CD4-positive, alpha-beta memory T cell (primary cell): ENCODE measurements at regions not wholly inside any gene's neighbourhood (a gene's known extent, or its start where the extent isn't known, plus 50 kb on each side); places are given as distances from the start of the nearest gene placed in this dataset.

ENCODE experiments used
- CTCF ChIA-PET: fragments of 350-600 bp; sonication (Branson Sonifier 250); formaldehyde crosslinking; loops from one replicate; lab custom pipeline; 2021; ENCODE audit warnings: inconsistent platforms; ENCODE audit not compliant: partially characterized antibody; lab: Charles Lee
- POLR2A ChIA-PET: fragments of 350-600 bp; sonication (Branson Sonifier 250); formaldehyde crosslinking; loops from one replicate; lab custom pipeline; 2021; ENCODE audit not compliant: partially characterized antibody; lab: Charles Lee
- DNase-seq, 5 donors: peaks; one replicate each; pipeline versions ENCODE4 v3.0.0 to v3.0.0-alpha.2; 2020 to 2022; ENCODE audit warnings: mixed read lengths in 1 of 5
- H3K27ac ChIP-seq: one replicate; pipeline ENCODE4 v1.7.0; 2013; ENCODE audit warnings: low read depth, low read length
- H3K27me3 ChIP-seq: 2 replicates; pipeline ENCODE4 v1.7.0; 2013; ENCODE audit warnings: mild to moderate bottlenecking, low read length, moderate library complexity; ENCODE audit not compliant: insufficient read depth
- H3K36me3 ChIP-seq: 2 replicates; pipeline ENCODE4 v1.7.0; 2013; ENCODE audit warnings: mild to moderate bottlenecking, low read length, moderate library complexity; ENCODE audit not compliant: insufficient read depth
- H3K4me1 ChIP-seq: 2 replicates; pipeline ENCODE4 v1.7.0; 2013; ENCODE audit warnings: mild to moderate bottlenecking, low read length, moderate library complexity; ENCODE audit not compliant: insufficient read depth
- H3K4me3 ChIP-seq, 2 donors: one replicate each; pipeline ENCODE4 v1.7.0; 2013; ENCODE audit warnings: low read length in 2 of 2, mild to moderate bottlenecking in 1 of 2
- H3K9me3 ChIP-seq, 2 donors: one replicate each; pipeline ENCODE4 v1.7.0; 2013; ENCODE audit warnings: low read length in 2 of 2, control low read depth in 1 of 2; ENCODE audit not compliant: control insufficient read depth in 1 of 2
- H3K27ac Mint-ChIP-seq, 7 donors: one replicate each; pipeline ENCODE4 v1.8.0; 2020 to 2021; ENCODE audit warnings: mixed read lengths in 7 of 7, mild to moderate bottlenecking in 6 of 7, inconsistent platforms in 3 of 7, moderate library complexity in 3 of 7
- H3K27me3 Mint-ChIP-seq, 2 donors: one replicate each; pipeline ENCODE4 v1.8.0; 2020 to 2021; ENCODE audit warnings: mixed read lengths in 2 of 2
- H3K36me3 Mint-ChIP-seq, 2 donors: one replicate each; pipeline ENCODE4 v1.8.0; 2020 to 2021; ENCODE audit warnings: mixed read lengths in 2 of 2, inconsistent platforms in 1 of 2, mild to moderate bottlenecking in 1 of 2
- H3K4me1 Mint-ChIP-seq, 4 donors: one replicate each; pipeline ENCODE4 v1.8.0; 2020 to 2021; ENCODE audit warnings: mixed read lengths in 4 of 4, mild to moderate bottlenecking in 1 of 4
- H3K4me3 Mint-ChIP-seq, 8 donors: one replicate each; pipeline ENCODE4 v1.8.0; 2020 to 2021; ENCODE audit warnings: mixed read lengths in 8 of 8, mild to moderate bottlenecking in 7 of 8, moderate library complexity in 6 of 8, inconsistent platforms in 3 of 8
- H3K9me3 Mint-ChIP-seq, 8 donors: one replicate each; pipeline ENCODE4 v1.8.0; 2020 to 2021; ENCODE audit warnings: mixed read lengths in 8 of 8, mild to moderate bottlenecking in 5 of 8, inconsistent platforms in 3 of 8, moderate library complexity in 1 of 8
- intact Hi-C: fragments of 100-400 bp; cut with micrococcal nuclease; formaldehyde crosslinking; loops from one replicate; pipeline ENCODE4 v1.15.1; 2023

- H3K36me3 ChIP-seq = no peaks in the 10 kb centered on the region
- Mint-ChIP-seq H3K4me1 (no peaks in the 10 kb centered on the region), H3K27ac (no peak overlapping the region), H3K9me3 (peaks cover 0 to 1% (median 0%) of the 10 kb centered on the region in 8 donors), H3K36me3 (no peaks in the 10 kb centered on the region), H3K27me3 (peaks cover 0 to 4% of the 10 kb centered on the region in 2 donors), H3K4me3 (no peak overlapping the region)
- ChIA-PET POLR2A (no interaction called here), CTCF (no interaction called here)
- H3K9me3 ChIP-seq = no peaks in the 10 kb centered on the region
- H3K27me3 ChIP-seq = no peaks in the 10 kb centered on the region
- H3K4me1 ChIP-seq = no peaks in the 10 kb centered on the region
- H3K27ac ChIP-seq = no peak overlapping the region
- no peak for DNase-seq
- no peak overlapping the region for H3K4me3 ChIP-seq
- intact Hi-C loops = loop anchor here (10.0 kb wide), 1 partner anchor 228 kb away; no protein-coding TSS in a partner anchor
Measured at GRCh38 chr14:60563113-60563512, 54.2 kb downstream of the SIX6 start.

DNA sequence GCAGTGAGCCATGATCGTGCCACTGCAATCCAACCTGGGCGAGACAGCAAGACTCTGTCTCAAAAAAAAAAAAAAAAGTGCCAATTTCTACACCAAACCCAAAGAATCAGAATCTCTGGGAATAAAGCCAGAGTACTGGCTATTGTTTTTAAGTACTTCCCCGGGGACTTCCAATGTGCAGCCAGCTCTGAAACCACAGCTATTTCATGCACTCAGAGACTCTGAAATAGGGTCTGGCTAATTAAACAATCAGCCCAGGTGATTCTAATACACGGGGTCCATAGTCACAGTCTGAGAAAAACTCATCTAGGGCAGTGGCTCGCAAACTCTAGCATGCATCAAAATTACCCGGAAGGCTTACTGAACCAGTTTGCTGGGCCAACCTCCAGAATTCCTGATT, 56.3 kb downstream of the SIX6 start:
- no peak overlapping the region for H3K27ac Mint-ChIP-seq
- H3K4me1 Mint-ChIP-seq = no peaks in the 10 kb centered on the region
- Histone ChIP-seq H3K27ac (no peak overlapping the region), H3K27me3 (no peaks in the 10 kb centered on the region), H3K4me1 (no peaks in the 10 kb centered on the region), H3K9me3 (no peaks in the 10 kb centered on the region), H3K4me3 (no peak overlapping the region), H3K36me3 (no peaks in the 10 kb centered on the region)
- peaks cover 0 to 1% (median 0%) of the 10 kb centered on the region in 8 donors for H3K9me3 Mint-ChIP-seq
- no peaks in the 10 kb centered on the region for H3K36me3 Mint-ChIP-seq
- peaks cover 0 to 4% of the 10 kb centered on the region in 2 donors for H3K27me3 Mint-ChIP-seq
- intact Hi-C loops = loop anchor here (10.0 kb wide), 1 partner anchor 230 kb away; no protein-coding TSS in a partner anchor
- DNase-seq = no peak
- ChIA-PET CTCF (interaction anchor here (0.7 kb wide), 1 partner anchor 19 kb away, joined by 3 read pairs; no protein-coding TSS in a partner anchor), POLR2A (interaction anchor here (0.6 kb wide), 1 partner anchor 314 kb away, joined by 3 read pairs; no protein-coding TSS in a partner anchor)
- H3K4me3 Mint-ChIP-seq = no peak overlapping the region

GRCh38 chr14:60566101-60566500, 57.2 kb downstream of the SIX6 start:
- H3K4me1 ChIP-seq = no peaks in the 10 kb centered on the region
- no peak overlapping the region for H3K27ac Mint-ChIP-seq
- no peaks in the 10 kb centered on the region for H3K36me3 Mint-ChIP-seq
- no peak overlapping the region for H3K4me3 Mint-ChIP-seq
- no peaks in the 10 kb centered on the region for H3K36me3 ChIP-seq
- no peak for DNase-seq
- no peaks in the 10 kb centered on the region for H3K9me3 ChIP-seq
- no peaks in the 10 kb centered on the region for H3K4me1 Mint-ChIP-seq
- H3K27me3 ChIP-seq = no peaks in the 10 kb centered on the region
- peaks cover 0 to 1% (median 0%) of the 10 kb centered on the region in 8 donors for H3K9me3 Mint-ChIP-seq
- H3K27ac ChIP-seq = no peak overlapping the region
- peaks cover under 1 to 5% of the 10 kb centered on the region in 2 donors for H3K27me3 Mint-ChIP-seq
- intact Hi-C loops = loop anchor here (10.0 kb wide), 1 partner anchor 231 kb away; no protein-coding TSS in a partner anchor
- POLR2A ChIA-PET = no interaction called here
- CTCF ChIA-PET = no interaction called here
- H3K4me3 ChIP-seq = no peak overlapping the region

DNA sequence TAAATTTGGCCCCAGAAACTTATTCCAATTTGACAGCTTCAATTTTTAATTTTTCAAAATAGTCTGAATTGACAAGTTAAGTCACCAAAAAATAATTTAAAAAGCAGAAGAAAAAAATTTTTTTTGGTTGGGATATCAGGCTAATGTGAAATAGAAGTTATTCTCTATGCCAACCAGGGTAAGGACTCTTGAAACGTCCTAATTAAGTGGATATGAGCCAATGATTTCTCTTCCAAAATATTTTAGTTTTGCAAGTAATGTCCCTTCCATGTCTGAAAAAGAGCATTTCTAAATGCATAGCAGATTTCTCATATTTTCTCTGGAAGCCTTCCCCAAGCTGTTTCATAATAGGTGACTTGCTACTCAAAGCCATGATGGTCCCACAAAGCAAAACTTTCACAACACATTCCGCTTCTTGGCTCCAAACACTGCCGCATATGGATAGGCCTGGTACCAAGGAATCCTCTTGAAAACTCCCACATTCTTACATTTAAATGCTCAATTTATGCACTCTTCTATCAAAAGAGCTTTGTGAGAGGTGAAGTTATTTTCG, 65.1 kb downstream of the SIX6 start:
- H3K9me3 Mint-ChIP-seq = no peaks in the 10 kb centered on the region
- DNase-seq = no peak
- no peaks in the 10 kb centered on the region for H3K27me3 ChIP-seq
- ChIA-PET CTCF (no interaction called here), POLR2A (no interaction called here)
- H3K9me3 ChIP-seq = no peaks in the 10 kb centered on the region
- peaks cover 11 to 16% of the 10 kb centered on the region in 2 donors for H3K27me3 Mint-ChIP-seq
- no peak overlapping the region for H3K27ac ChIP-seq
- no peak overlapping the region for H3K4me3 ChIP-seq
- no peaks in the 10 kb centered on the region for H3K36me3 Mint-ChIP-seq
- intact Hi-C loops = no loop called here
- no peaks in the 10 kb centered on the region for H3K4me1 ChIP-seq
- no peak overlapping the region for H3K4me3 Mint-ChIP-seq
- H3K4me1 Mint-ChIP-seq = peaks cover 0 to 3% (median 0%) of the 10 kb centered on the region in 4 donors
- no peaks in the 10 kb centered on the region for H3K36me3 ChIP-seq
- no peak overlapping the region for H3K27ac Mint-ChIP-seq

DNA sequence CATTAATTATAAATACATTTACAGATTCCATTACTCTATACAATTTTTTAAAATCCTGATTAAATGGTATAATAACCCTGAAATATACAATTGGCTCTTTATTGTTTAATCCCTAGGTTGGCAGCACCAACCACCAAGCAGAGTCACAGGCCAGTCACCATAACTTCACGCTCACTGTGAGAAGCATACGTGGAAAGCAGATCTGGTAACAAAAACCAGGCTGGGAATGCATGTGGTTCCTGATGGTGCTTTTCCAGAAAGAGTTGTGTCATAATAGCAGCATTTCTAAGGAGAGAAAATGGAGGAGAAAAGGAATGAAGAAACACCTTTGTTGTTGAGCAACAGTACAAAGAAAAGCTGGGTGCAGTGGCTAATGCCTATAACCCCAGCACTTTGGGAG, 66.1 kb downstream of the SIX6 start:
- no peaks in the 10 kb centered on the region for H3K9me3 Mint-ChIP-seq
- Histone ChIP-seq H3K27ac (no peak overlapping the region), H3K9me3 (no peaks in the 10 kb centered on the region), H3K27me3 (no peaks in the 10 kb centered on the region), H3K4me1 (no peaks in the 10 kb centered on the region), H3K4me3 (no peak overlapping the region), H3K36me3 (no peaks in the 10 kb centered on the region)
- CTCF ChIA-PET = no interaction called here
- H3K36me3 Mint-ChIP-seq = no peaks in the 10 kb centered on the region
- POLR2A ChIA-PET = no interaction called here
- H3K4me3 Mint-ChIP-seq = no peak overlapping the region
- no peak for DNase-seq
- peaks cover 0 to 3% (median 0%) of the 10 kb centered on the region in 4 donors for H3K4me1 Mint-ChIP-seq
- H3K27me3 Mint-ChIP-seq = peaks cover 11 to 16% of the 10 kb centered on the region in 2 donors
- no peak overlapping the region for H3K27ac Mint-ChIP-seq
- intact Hi-C loops = no loop called here

GRCh38 chr14:60585676-60586075, 63.6 kb downstream of the SIX1 start:
- Histone ChIP-seq H3K36me3 (no peaks in the 10 kb centered on the region), H3K9me3 (no peaks in the 10 kb centered on the region), H3K4me1 (no peaks in the 10 kb centered on the region), H3K4me3 (no peak overlapping the region), H3K27me3 (no peaks in the 10 kb centered on the region), H3K27ac (no peak overlapping the region)
- Mint-ChIP-seq H3K36me3 (no peaks in the 10 kb centered on the region), H3K27ac (no peak overlapping the region), H3K4me3 (no peak overlapping the region), H3K27me3 (peaks cover 0 to 8% of the 10 kb centered on the region in 2 donors), H3K9me3 (no peaks in the 10 kb centered on the region), H3K4me1 (no peaks in the 10 kb centered on the region)
- no peak for DNase-seq
- intact Hi-C loops = no loop called here
- CTCF ChIA-PET = interaction anchor here (0.7 kb wide), 1 partner anchor 29 kb away, joined by 3 read pairs; no protein-coding TSS in a partner anchor
- POLR2A ChIA-PET = no interaction called here

DNA sequence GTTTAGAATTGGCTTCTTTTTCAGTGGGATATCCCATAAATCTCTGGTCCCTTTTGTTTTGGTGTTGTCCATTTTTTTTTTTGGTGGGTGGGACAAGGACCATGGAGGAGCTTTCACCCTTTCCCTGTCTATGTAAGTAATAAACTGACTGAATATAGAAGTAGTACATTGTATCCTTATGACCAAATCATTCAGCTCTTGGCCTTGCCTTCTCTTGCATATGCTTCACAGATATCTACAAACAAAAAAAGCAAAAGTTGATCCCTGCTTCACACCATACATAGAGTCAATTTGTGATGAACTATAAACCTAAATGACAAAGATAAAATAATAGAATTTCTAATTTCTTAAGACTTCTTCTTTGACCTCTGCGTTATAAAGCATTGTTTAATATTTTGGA, 59.8 kb downstream of the SIX1 start:
- Mint-ChIP-seq H3K27ac (no peak overlapping the region), H3K27me3 (peaks cover 7 to 8% of the 10 kb centered on the region in 2 donors), H3K36me3 (no peaks in the 10 kb centered on the region), H3K4me1 (no peaks in the 10 kb centered on the region), H3K4me3 (no peak overlapping the region), H3K9me3 (no peaks in the 10 kb centered on the region)
- ChIA-PET CTCF (no interaction called here), POLR2A (no interaction called here)
- no peaks in the 10 kb centered on the region for H3K36me3 ChIP-seq
- no peak overlapping the region for H3K27ac ChIP-seq
- DNase-seq = no peak
- H3K4me3 ChIP-seq = no peak overlapping the region
- H3K4me1 ChIP-seq = no peaks in the 10 kb centered on the region
- no peaks in the 10 kb centered on the region for H3K9me3 ChIP-seq
- H3K27me3 ChIP-seq = no peaks in the 10 kb centered on the region
- intact Hi-C loops = no loop called here
